Keratinocyte (primary cell): ENCODE measurements at regions not wholly inside any gene's neighbourhood (a gene's known extent, or its start where the extent isn't known, plus 50 kb on each side); places are given as distances from the start of the nearest gene placed in this dataset.

Source experiments
- EZH2 ChIP-seq: IDR thresholded peaks from one replicate; pipeline ENCODE4 v1.6.1; 2012; ENCODE audit warnings: inconsistent platforms, mild to moderate bottlenecking, low read length, moderate library complexity
- TF ChIP-seq, protein P1 (sequence below), 3 experiments: IDR thresholded peaks in 1 of 3; conservative IDR thresholded peaks in 1 of 3; optimal IDR thresholded peaks in 1 of 3; 2 replicates in 2 of 3; 3 replicates in 1 of 3; pipeline versions ENCODE3 to v1.5.1; 2011; ENCODE audit warnings: low read length in 3 of 3, mild to moderate bottlenecking in 3 of 3, moderate library complexity in 2 of 3, control low read depth in 1 of 3, inconsistent platforms in 1 of 3; ENCODE audit not compliant: insufficient read depth in 2 of 3; ENCODE audit errors: extremely low read depth in 1 of 3

DNA sequence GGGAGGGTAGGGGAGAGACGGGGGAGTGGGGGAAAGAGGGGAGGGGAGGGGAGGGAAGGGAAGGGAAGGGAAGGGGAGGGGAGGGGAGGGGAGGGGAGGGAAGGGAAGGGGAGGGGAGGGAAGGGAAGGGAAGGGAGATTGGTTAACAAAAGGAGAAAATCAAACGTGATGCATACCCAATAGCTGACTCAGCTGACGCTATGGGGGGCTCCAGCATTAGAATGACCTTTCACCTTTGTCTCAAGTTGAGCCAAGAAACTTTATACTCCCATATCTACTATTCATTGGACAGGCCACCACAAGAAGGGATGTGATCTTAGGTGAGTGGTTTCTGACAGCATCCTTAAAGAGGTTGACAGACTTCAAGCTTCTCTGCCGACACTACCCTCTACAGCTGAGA is 432.8 kb upstream of the CDH5 start:
- TF ChIP-seq EZH2 = no peak
- TF ChIP-seq, protein P1, sequence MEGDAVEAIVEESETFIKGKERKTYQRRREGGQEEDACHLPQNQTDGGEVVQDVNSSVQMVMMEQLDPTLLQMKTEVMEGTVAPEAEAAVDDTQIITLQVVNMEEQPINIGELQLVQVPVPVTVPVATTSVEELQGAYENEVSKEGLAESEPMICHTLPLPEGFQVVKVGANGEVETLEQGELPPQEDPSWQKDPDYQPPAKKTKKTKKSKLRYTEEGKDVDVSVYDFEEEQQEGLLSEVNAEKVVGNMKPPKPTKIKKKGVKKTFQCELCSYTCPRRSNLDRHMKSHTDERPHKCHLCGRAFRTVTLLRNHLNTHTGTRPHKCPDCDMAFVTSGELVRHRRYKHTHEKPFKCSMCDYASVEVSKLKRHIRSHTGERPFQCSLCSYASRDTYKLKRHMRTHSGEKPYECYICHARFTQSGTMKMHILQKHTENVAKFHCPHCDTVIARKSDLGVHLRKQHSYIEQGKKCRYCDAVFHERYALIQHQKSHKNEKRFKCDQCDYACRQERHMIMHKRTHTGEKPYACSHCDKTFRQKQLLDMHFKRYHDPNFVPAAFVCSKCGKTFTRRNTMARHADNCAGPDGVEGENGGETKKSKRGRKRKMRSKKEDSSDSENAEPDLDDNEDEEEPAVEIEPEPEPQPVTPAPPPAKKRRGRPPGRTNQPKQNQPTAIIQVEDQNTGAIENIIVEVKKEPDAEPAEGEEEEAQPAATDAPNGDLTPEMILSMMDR (optimal IDR thresholded peaks at IDR 0.05 in 1 of 3, IDR thresholded peaks at IDR 0.05 in 1 of 3, conservative IDR thresholded peaks at IDR 0.05 in 1 of 3; ENCODE audit: extremely low read depth in 1 of 3, insufficient read depth in 2 of 3, low read length in 3 of 3) = no peak
